Neural cell (in vitro differentiated cells): ENCODE measurements at regions not wholly inside any gene's neighbourhood (a gene's known extent, or its start where the extent isn't known, plus 50 kb on each side); places are given as distances from the start of the nearest gene placed in this dataset.

Experiments
- H2AFZ ChIP-seq: fragments of 200-600, 300-800 bp; sonication (generic), shearing (Covaris generic); 2 replicates; pipeline ENCODE4 v1.6.0; 2014; ENCODE audit warnings: low read depth, mild to moderate bottlenecking, antibody characterized with exemption, low read length, moderate library complexity
- H3F3A ChIP-seq: fragments of 200-600 bp; shearing (Covaris generic); 2 replicates; pipeline ENCODE4 v1.6.1; 2016; ENCODE audit warnings: mild to moderate bottlenecking, moderate library complexity, mixed read lengths, antibody characterized with exemption, low read length; ENCODE audit not compliant: insufficient read depth, poor library complexity, severe bottlenecking
- H3K27ac ChIP-seq: fragments of 200-600, 300-800 bp; sonication (generic), shearing (Covaris generic); 2 replicates; pipeline ENCODE4 v1.5.1; 2014; ENCODE audit warnings: mild to moderate bottlenecking, low read length, moderate library complexity
- H3K27me3 ChIP-seq: fragments of 300-800, 200-600 bp; sonication (generic), shearing (Covaris generic); 2 replicates; pipeline ENCODE4 v1.6.0; 2014; ENCODE audit warnings: mild to moderate bottlenecking, low read depth, low read length, moderate library complexity; ENCODE audit not compliant: insufficient read depth
- H3K36me3 ChIP-seq: fragments of 300-800, 200-600 bp; sonication (generic), shearing (Covaris generic); 2 replicates; pipeline ENCODE4 v1.5.1; 2014; ENCODE audit warnings: mild to moderate bottlenecking, antibody characterized with exemption, low read length, moderate library complexity; ENCODE audit not compliant: insufficient read depth
- H3K4me2 ChIP-seq: fragments of 300-800, 200-600 bp; sonication (generic), shearing (Covaris generic); 2 replicates; pipeline ENCODE4 v1.6.0; 2014; ENCODE audit warnings: mild to moderate bottlenecking, low read length
- H3K4me3 ChIP-seq: fragments of 300-800, 200-600 bp; sonication (generic), shearing (Covaris generic); 2 replicates; pipeline ENCODE4 v1.5.1; 2014; ENCODE audit warnings: mild to moderate bottlenecking, low read length, moderate library complexity
- H3K79me2 ChIP-seq: fragments of 200-600 bp; shearing (Covaris generic); replicated peaks from 2 replicates; pipeline ENCODE4 v1.6.0; 2014; ENCODE audit warnings: mild to moderate bottlenecking, low read length, moderate library complexity; ENCODE audit not compliant: insufficient read depth
- H3K9ac ChIP-seq: fragments of 300-800, 200-600 bp; sonication (generic), shearing (Covaris generic); 2 replicates; pipeline ENCODE4 v1.6.1; 2016; ENCODE audit warnings: mild to moderate bottlenecking, low read length, mixed read lengths
- H3K9me2 ChIP-seq: fragments of 200-600 bp; shearing (Covaris generic); 2 replicates; pipeline ENCODE4 v1.6.1; 2016; ENCODE audit warnings: mild to moderate bottlenecking, low read length, mixed read lengths; ENCODE audit not compliant: insufficient read depth
- H3K9me3 ChIP-seq: fragments of 200-600, 300-800 bp; sonication (generic), shearing (Covaris generic); 2 replicates; pipeline ENCODE4 v1.6.1; 2016; ENCODE audit warnings: mild to moderate bottlenecking, mixed run types, low read length, moderate library complexity, mixed read lengths
- H4K20me1 ChIP-seq: fragments of 200-600 bp; shearing (Covaris generic); 2 replicates; pipeline ENCODE4 v1.6.1; 2016; ENCODE audit warnings: mild to moderate bottlenecking, mixed run types; ENCODE audit not compliant: insufficient read depth
- CTCF ChIP-seq: fragments of 450-650 bp; IDR thresholded peaks from 2 replicates; pipeline ENCODE4 v1.5.1; 2014; ENCODE audit warnings: antibody characterized with exemption, mild to moderate bottlenecking, moderate library complexity; ENCODE audit not compliant: poor library complexity, severe bottlenecking
- EP300 ChIP-seq: fragments of 450-650 bp; conservative IDR thresholded peaks from 2 replicates; pipeline ENCODE4 v1.6.1; 2014; ENCODE audit warnings: antibody characterized with exemption, mild to moderate bottlenecking, moderate library complexity; ENCODE audit not compliant: poor library complexity, severe bottlenecking
- EZH2 ChIP-seq: fragments of 200-600, 300-800 bp; shearing (Covaris generic), sonication (generic); IDR thresholded peaks from 2 replicates; pipeline ENCODE4 v1.6.1; 2014; ENCODE audit warnings: antibody characterized with exemption, low read length, borderline replicate concordance, mild to moderate bottlenecking; ENCODE audit not compliant: insufficient read depth, poor library complexity, severe bottlenecking
- MXI1 ChIP-seq: fragments of 450-650 bp; conservative IDR thresholded peaks from 2 replicates; pipeline ENCODE4 v1.6.1; 2014; ENCODE audit warnings: antibody characterized with exemption, mild to moderate bottlenecking; ENCODE audit not compliant: poor library complexity, severe bottlenecking
- POLR2AphosphoS5 ChIP-seq: IDR thresholded peaks from 2 replicates; pipeline ENCODE4 v1.6.1; 2012
- RAD21 ChIP-seq: fragments of 450-650 bp; conservative IDR thresholded peaks from 2 replicates; pipeline ENCODE4 v1.6.1; 2014; ENCODE audit warnings: antibody characterized with exemption, mild to moderate bottlenecking, moderate library complexity
- SMC3 ChIP-seq: fragments of 450-650 bp; conservative IDR thresholded peaks from 2 replicates; pipeline ENCODE4 v1.6.1; 2014; ENCODE audit warnings: antibody characterized with exemption, mild to moderate bottlenecking, moderate library complexity; ENCODE audit not compliant: poor library complexity
- TAF1 ChIP-seq: IDR thresholded peaks from 2 replicates; pipeline ENCODE4 v1.6.1; 2012; ENCODE audit warnings: low read depth
- TF ChIP-seq, protein P1 (sequence below): IDR thresholded peaks from 2 replicates; pipeline ENCODE4 v1.6.1; 2012; ENCODE audit warnings: borderline replicate concordance

- Histone ChIP-seq H2AFZ (no peak overlapping the region), H3K4me2 (no peak overlapping the region), H3K9me2 (no peaks in the 10 kb centered on the region), H3F3A (peaks cover 6% of the 10 kb centered on the region), H3K36me3 (no peaks in the 10 kb centered on the region), H3K9ac (peak overlapping the region; percentile 10), H4K20me1 (no peaks in the 10 kb centered on the region), H3K4me3 (peak overlapping the region; percentile 6), H3K79me2 (no peaks in the 10 kb centered on the region), H3K27me3 (no peaks in the 10 kb centered on the region), H3K9me3 (no peaks in the 10 kb centered on the region), H3K27ac (peak overlapping the region; percentile 55)
- TF ChIP-seq SMC3 (no peak), EZH2 (no peak), MXI1 (no peak), RAD21 (no peak), POLR2AphosphoS5 (no peak), TAF1 (no peak), EP300 (no peak), CTCF (no peak)
- TF ChIP-seq, protein P1, sequence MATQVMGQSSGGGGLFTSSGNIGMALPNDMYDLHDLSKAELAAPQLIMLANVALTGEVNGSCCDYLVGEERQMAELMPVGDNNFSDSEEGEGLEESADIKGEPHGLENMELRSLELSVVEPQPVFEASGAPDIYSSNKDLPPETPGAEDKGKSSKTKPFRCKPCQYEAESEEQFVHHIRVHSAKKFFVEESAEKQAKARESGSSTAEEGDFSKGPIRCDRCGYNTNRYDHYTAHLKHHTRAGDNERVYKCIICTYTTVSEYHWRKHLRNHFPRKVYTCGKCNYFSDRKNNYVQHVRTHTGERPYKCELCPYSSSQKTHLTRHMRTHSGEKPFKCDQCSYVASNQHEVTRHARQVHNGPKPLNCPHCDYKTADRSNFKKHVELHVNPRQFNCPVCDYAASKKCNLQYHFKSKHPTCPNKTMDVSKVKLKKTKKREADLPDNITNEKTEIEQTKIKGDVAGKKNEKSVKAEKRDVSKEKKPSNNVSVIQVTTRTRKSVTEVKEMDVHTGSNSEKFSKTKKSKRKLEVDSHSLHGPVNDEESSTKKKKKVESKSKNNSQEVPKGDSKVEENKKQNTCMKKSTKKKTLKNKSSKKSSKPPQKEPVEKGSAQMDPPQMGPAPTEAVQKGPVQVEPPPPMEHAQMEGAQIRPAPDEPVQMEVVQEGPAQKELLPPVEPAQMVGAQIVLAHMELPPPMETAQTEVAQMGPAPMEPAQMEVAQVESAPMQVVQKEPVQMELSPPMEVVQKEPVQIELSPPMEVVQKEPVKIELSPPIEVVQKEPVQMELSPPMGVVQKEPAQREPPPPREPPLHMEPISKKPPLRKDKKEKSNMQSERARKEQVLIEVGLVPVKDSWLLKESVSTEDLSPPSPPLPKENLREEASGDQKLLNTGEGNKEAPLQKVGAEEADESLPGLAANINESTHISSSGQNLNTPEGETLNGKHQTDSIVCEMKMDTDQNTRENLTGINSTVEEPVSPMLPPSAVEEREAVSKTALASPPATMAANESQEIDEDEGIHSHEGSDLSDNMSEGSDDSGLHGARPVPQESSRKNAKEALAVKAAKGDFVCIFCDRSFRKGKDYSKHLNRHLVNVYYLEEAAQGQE, result no peak
Measured at GRCh38 chr16:26816266-26816665, 250.5 kb upstream of the C16orf82 start.

- Histone ChIP-seq H3K79me2 (no peaks in the 10 kb centered on the region), H3F3A (peaks cover 6% of the 10 kb centered on the region), H3K27ac (peak overlapping the region; percentile 55), H2AFZ (no peak overlapping the region), H3K36me3 (no peaks in the 10 kb centered on the region), H3K4me2 (no peak overlapping the region), H3K9me3 (no peaks in the 10 kb centered on the region), H3K27me3 (no peaks in the 10 kb centered on the region), H3K4me3 (peak overlapping the region; percentile 6), H3K9ac (peak overlapping the region; percentile 31), H4K20me1 (no peaks in the 10 kb centered on the region), H3K9me2 (no peaks in the 10 kb centered on the region)
- TF ChIP-seq POLR2AphosphoS5 (peak; percentile 89), EP300 (peak; percentile 97), RAD21 (no peak)
Measured at GRCh38 chr16:26816885-26817571, 249.7 kb upstream of the C16orf82 start.
